A549 (cell line): ENCODE measurements at regions not wholly inside any gene's neighbourhood (a gene's known extent, or its start where the extent isn't known, plus 50 kb on each side); places are given as distances from the start of the nearest gene placed in this dataset.

Source experiments
- ESRRA ChIP-seq: fragments of 150-350 bp; IDR thresholded peaks from 2 replicates; pipeline ENCODE4 v1.6.1; 2014; ENCODE audit warnings: mild to moderate bottlenecking, low read length, borderline replicate concordance
- FOSB ChIP-seq: fragments of 250-450 bp; sonication (Bioruptor Pico); IDR thresholded peaks from 2 replicates; pipeline ENCODE4 v1.5.0; 2020; ENCODE audit warnings: mild to moderate bottlenecking, moderate library complexity
- HDAC2 ChIP-seq: fragments of 200-600 bp; sonication (generic); IDR thresholded peaks from 2 replicates; pipeline ENCODE4 v1.6.1; 2016
- JUN ChIP-seq, 2 experiments: fragments of >200 bp; sonication (Bioruptor Twin); formaldehyde crosslinking; IDR thresholded peaks; 2 replicates in 1 of 2; 3 replicates in 1 of 2; pipeline ENCODE4 v1.6.1; 2016 to 2017
- KDM1A ChIP-seq: fragments of 200-600 bp; sonication (generic); IDR thresholded peaks from 2 replicates; pipeline ENCODE4 v1.6.1; 2016; ENCODE audit warnings: low read depth, mild to moderate bottlenecking
- MYC ChIP-seq: IDR thresholded peaks from 2 replicates; pipeline ENCODE4 v1.6.1; 2012; ENCODE audit warnings: mild to moderate bottlenecking, inconsistent platforms, low read length, improper control_type of control experiment, borderline replicate concordance
- NFE2L2 ChIP-seq: fragments of 150-350 bp; conservative IDR thresholded peaks from 2 replicates; pipeline ENCODE4 v1.6.1; 2014; ENCODE audit warnings: low read length
- POLR2A ChIP-seq: IDR thresholded peaks from 2 replicates; pipeline ENCODE4 v1.6.1; 2012; ENCODE audit warnings: mild to moderate bottlenecking, low read length
- TF ChIP-seq, protein P1 (sequence below): fragments of >200 bp; sonication (Bioruptor Twin); formaldehyde crosslinking; IDR thresholded peaks from 3 replicates; pipeline ENCODE4 v1.5.1; 2016
- TF ChIP-seq, protein P2 (sequence below): IDR thresholded peaks from 2 replicates; pipeline ENCODE4 v1.6.1; 2012
- TF ChIP-seq, protein P3 (sequence below): IDR thresholded peaks from 2 replicates; pipeline ENCODE4 v1.6.1; 2012
- TF ChIP-seq, protein P4 (sequence below): fragments of >200 bp; sonication (Bioruptor Twin); formaldehyde crosslinking; IDR thresholded peaks from 3 replicates; pipeline ENCODE4 v1.6.1; 2016
- TF ChIP-seq, protein P5 (sequence below): IDR thresholded peaks from 2 replicates; pipeline ENCODE4 v1.6.1; 2012; ENCODE audit warnings: low read depth, borderline replicate concordance
- TF ChIP-seq, protein P6 (sequence below): fragments of 250-450 bp; sonication (Bioruptor Pico); IDR thresholded peaks from 2 replicates; pipeline ENCODE4 v1.5.0; 2021; ENCODE audit warnings: mild to moderate bottlenecking, moderate library complexity, borderline replicate concordance

DNA sequence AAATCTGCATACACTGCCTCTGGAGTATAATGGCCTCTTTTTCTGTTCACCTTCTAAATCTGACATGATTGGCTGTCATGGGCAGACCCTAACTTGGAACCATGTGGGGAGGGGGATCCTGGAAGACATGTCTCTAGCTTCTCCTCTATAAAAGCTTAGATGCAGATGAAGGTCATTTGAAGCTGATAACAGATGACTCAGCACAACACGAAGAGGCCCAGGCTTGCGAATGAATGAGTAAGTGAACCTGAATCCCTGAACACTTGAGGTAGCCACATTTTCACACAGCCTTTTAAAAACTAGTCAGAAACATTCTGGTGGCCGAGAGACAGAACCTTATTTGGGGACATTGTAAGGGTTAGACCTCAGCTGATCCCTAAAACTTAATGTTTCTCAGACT lies 282.6 kb downstream of the ELAVL2 start:
- TF ChIP-seq, protein P1, sequence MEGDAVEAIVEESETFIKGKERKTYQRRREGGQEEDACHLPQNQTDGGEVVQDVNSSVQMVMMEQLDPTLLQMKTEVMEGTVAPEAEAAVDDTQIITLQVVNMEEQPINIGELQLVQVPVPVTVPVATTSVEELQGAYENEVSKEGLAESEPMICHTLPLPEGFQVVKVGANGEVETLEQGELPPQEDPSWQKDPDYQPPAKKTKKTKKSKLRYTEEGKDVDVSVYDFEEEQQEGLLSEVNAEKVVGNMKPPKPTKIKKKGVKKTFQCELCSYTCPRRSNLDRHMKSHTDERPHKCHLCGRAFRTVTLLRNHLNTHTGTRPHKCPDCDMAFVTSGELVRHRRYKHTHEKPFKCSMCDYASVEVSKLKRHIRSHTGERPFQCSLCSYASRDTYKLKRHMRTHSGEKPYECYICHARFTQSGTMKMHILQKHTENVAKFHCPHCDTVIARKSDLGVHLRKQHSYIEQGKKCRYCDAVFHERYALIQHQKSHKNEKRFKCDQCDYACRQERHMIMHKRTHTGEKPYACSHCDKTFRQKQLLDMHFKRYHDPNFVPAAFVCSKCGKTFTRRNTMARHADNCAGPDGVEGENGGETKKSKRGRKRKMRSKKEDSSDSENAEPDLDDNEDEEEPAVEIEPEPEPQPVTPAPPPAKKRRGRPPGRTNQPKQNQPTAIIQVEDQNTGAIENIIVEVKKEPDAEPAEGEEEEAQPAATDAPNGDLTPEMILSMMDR: no peak
- TF ChIP-seq, protein P2, sequence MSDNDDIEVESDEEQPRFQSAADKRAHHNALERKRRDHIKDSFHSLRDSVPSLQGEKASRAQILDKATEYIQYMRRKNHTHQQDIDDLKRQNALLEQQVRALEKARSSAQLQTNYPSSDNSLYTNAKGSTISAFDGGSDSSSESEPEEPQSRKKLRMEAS: no peak
- TF ChIP-seq POLR2A: no peak
- no peak for TF ChIP-seq MYC
- TF ChIP-seq FOSB (CRISPR knock-in tag): no peak
- 0 out of 2 replicates have a peak, but pooled peaks have one; percentile 42 for TF ChIP-seq NFE2L2
- TF ChIP-seq, protein P3, sequence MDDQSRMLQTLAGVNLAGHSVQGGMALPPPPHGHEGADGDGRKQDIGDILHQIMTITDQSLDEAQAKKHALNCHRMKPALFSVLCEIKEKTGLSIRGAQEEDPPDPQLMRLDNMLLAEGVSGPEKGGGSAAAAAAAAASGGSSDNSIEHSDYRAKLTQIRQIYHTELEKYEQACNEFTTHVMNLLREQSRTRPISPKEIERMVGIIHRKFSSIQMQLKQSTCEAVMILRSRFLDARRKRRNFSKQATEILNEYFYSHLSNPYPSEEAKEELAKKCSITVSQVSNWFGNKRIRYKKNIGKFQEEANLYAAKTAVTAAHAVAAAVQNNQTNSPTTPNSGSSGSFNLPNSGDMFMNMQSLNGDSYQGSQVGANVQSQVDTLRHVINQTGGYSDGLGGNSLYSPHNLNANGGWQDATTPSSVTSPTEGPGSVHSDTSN: no peak
- TF ChIP-seq, protein P4, sequence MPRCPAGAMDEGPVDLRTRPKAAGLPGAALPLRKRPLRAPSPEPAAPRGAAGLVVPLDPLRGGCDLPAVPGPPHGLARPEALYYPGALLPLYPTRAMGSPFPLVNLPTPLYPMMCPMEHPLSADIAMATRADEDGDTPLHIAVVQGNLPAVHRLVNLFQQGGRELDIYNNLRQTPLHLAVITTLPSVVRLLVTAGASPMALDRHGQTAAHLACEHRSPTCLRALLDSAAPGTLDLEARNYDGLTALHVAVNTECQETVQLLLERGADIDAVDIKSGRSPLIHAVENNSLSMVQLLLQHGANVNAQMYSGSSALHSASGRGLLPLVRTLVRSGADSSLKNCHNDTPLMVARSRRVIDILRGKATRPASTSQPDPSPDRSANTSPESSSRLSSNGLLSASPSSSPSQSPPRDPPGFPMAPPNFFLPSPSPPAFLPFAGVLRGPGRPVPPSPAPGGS: no peak
- TF ChIP-seq ESRRA: no peak
- TF ChIP-seq, protein P5, sequence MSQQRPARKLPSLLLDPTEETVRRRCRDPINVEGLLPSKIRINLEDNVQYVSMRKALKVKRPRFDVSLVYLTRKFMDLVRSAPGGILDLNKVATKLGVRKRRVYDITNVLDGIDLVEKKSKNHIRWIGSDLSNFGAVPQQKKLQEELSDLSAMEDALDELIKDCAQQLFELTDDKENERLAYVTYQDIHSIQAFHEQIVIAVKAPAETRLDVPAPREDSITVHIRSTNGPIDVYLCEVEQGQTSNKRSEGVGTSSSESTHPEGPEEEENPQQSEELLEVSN: no peak
- TF ChIP-seq, protein P6, sequence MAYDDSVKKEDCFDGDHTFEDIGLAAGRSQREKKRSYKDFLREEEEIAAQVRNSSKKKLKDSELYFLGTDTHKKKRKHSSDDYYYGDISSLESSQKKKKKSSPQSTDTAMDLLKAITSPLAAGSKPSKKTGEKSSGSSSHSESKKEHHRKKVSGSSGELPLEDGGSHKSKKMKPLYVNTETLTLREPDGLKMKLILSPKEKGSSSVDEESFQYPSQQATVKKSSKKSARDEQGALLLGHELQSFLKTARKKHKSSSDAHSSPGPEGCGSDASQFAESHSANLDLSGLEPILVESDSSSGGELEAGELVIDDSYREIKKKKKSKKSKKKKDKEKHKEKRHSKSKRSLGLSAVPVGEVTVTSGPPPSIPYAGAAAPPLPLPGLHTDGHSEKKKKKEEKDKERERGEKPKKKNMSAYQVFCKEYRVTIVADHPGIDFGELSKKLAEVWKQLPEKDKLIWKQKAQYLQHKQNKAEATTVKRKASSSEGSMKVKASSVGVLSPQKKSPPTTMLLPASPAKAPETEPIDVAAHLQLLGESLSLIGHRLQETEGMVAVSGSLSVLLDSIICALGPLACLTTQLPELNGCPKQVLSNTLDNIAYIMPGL (CRISPR knock-in tag): no peak
- TF ChIP-seq KDM1A: no peak
- TF ChIP-seq HDAC2: no peak
- no peak for TF ChIP-seq JUN (IDR thresholded peaks at IDR 0.05)
